C4-2B (cell line): ENCODE measurements at regions not wholly inside any gene's neighbourhood (a gene's known extent, or its start where the extent isn't known, plus 50 kb on each side); places are given as distances from the start of the nearest gene placed in this dataset.
"Not testable (repeated sequence)": the region's sequence is repeated elsewhere in the genome, so short reads cannot be mapped to it uniquely, and the experiment has no call there.

ENCODE experiments used
- H3K27ac ChIP-seq: fragments of 450-650 bp; 2 replicates; pipeline ENCODE4 v1.5.1; 2017
- CTCF ChIP-seq: fragments of 450-650 bp; conservative IDR thresholded peaks from 2 replicates; pipeline ENCODE4 v1.5.1; 2017; ENCODE audit warnings: mild to moderate bottlenecking
- ZFX ChIP-seq: fragments of 450-650 bp; IDR thresholded peaks from 2 replicates; pipeline ENCODE4 v1.6.1; 2017

GRCh38 chr11:29458252-29458651, 558.6 kb downstream of the KCNA4 start:
- H3K27ac ChIP-seq, result no peak overlapping the region
- no peak for TF ChIP-seq ZFX
- no peak for TF ChIP-seq CTCF

GRCh38 chr11:29452146-29452545, 564.7 kb downstream of the KCNA4 start:
- TF ChIP-seq CTCF, result no peak
- no peak for TF ChIP-seq ZFX
- no peak overlapping the region for H3K27ac ChIP-seq

GRCh38 chr11:29449281-29450074, 567.4 kb downstream of the KCNA4 start:
- no peak overlapping the region for H3K27ac ChIP-seq
- TF ChIP-seq ZFX (no peak), CTCF (no peak)

GRCh38 chr11:29448246-29448877, 568.5 kb downstream of the KCNA4 start:
- TF ChIP-seq CTCF, result peak; percentile 55
- TF ChIP-seq ZFX, result no peak
- no peak overlapping the region for H3K27ac ChIP-seq

GRCh38 chr11:29447821-29448220, 569.0 kb downstream of the KCNA4 start:
- no peak for TF ChIP-seq ZFX
- TF ChIP-seq CTCF, result no peak
- no peak overlapping the region for H3K27ac ChIP-seq

GRCh38 chr11:29446132-29446531, 570.7 kb downstream of the KCNA4 start:
- TF ChIP-seq CTCF (no peak), ZFX (no peak)
- no peak overlapping the region for H3K27ac ChIP-seq

- not testable (repeated sequence) for H3K27ac ChIP-seq
These were observed 571.6 kb downstream of the KCNA4 start for GRCh38 chr11:29445191-29445590.
